Gastrocnemius medialis (tissue), 4 donors: ENCODE measurements at regions not wholly inside any gene's neighbourhood (a gene's known extent, or its start where the extent isn't known, plus 50 kb on each side); places are given as distances from the start of the nearest gene placed in this dataset.

Experiments
- ATAC-seq, 2 donors: fragments of 150-250 bp; one replicate each; pipeline ENCODE4 v1.9.1; 2016
- DNase-seq, 2 donors: peaks; one replicate each; pipeline ENCODE4 v3.0.0-alpha.2; 2019
- H3K27ac ChIP-seq, 4 donors: fragments of 200-600 bp; sonication (generic); 1 replicate in 1 of 4; 2 replicates in 3 of 4; pipeline ENCODE4 v1.5.1; 2016 to 2018; ENCODE audit warnings: mild to moderate bottlenecking in 2 of 4, moderate library complexity in 1 of 4
- H3K27me3 ChIP-seq, 3 donors: fragments of 200-600 bp; sonication (generic) in 2 of 3; 1 replicate in 1 of 3; 2 replicates in 2 of 3; pipeline versions ENCODE4 v1.5.1 to v1.6.0; 2016 to 2019; ENCODE audit warnings: mild to moderate bottlenecking in 1 of 3, moderate library complexity in 1 of 3
- H3K36me3 ChIP-seq, 2 donors: fragments of 200-600 bp; sonication (generic) in 1 of 2; one replicate each; pipeline ENCODE4 v1.5.1; 2017 to 2018
- H3K4me1 ChIP-seq, 2 donors: fragments of 200-600 bp; sonication (generic) in 1 of 2; one replicate each; pipeline ENCODE4 v1.5.1; 2016 to 2017; ENCODE audit warnings: mild to moderate bottlenecking in 2 of 2
- H3K4me3 ChIP-seq, 4 donors: fragments of 200-600 bp; sonication (generic) in 3 of 4; 1 replicate in 1 of 4; 2 replicates in 3 of 4; pipeline ENCODE4 v1.5.1; 2016 to 2019; ENCODE audit warnings: mild to moderate bottlenecking in 2 of 4
- H3K9me3 ChIP-seq, 3 donors: fragments of 200-600 bp; sonication (generic) in 2 of 3; 1 replicate in 1 of 3; 2 replicates in 2 of 3; pipeline ENCODE4 v1.5.1; 2016 to 2019
- CTCF ChIP-seq, 5 experiments: fragments of 450-650 bp in 3 of 5; fragments of 200-600 bp in 2 of 5; sonication (generic) in 2 of 5; IDR thresholded peaks in 4 of 5; conservative IDR thresholded peaks in 1 of 5; 1 replicate in 4 of 5; 2 replicates in 1 of 5; pipeline ENCODE4 v1.5.1; 2016 to 2019; ENCODE audit warnings: antibody characterized with exemption in 5 of 5, mild to moderate bottlenecking in 3 of 5, moderate library complexity in 3 of 5
- POLR2A ChIP-seq, 2 donors: fragments of 450-650 bp; IDR thresholded peaks; one replicate each; pipeline ENCODE4 v1.6.1; 2017; ENCODE audit warnings: antibody characterized with exemption in 2 of 2, mild to moderate bottlenecking in 2 of 2, moderate library complexity in 2 of 2
- in situ Hi-C, 4 donors: fragments of 200-750 bp; cut with MboI; loops; one replicate each; pipeline versions ENCODE4 v1.15.0 to v1.8.0; 2017; ENCODE audit warnings: low sequenced_read_pairs in 4 of 4
- intact Hi-C: fragments of 100-400 bp; cut with DNase I; formaldehyde crosslinking; loops from one replicate; pipeline ENCODE4 v1.15.1; 2023; ENCODE audit warnings: low total_unique reads

- ATAC-seq: no peak
- no peaks in the 10 kb centered on the region for H3K27me3 ChIP-seq
- in situ Hi-C loops (no loop called here), intact Hi-C loops (no loop called here)
- no peak overlapping the region for H3K27ac ChIP-seq
- TF ChIP-seq CTCF (IDR thresholded peaks at IDR 0.05 in 4 of 5, conservative IDR thresholded peaks at IDR 0.05 in 1 of 5) (no peak), POLR2A (IDR thresholded peaks at IDR 0.05) (no peak)
- no peaks in the 10 kb centered on the region for H3K9me3 ChIP-seq
- no peak for DNase-seq
- no peaks in the 10 kb centered on the region for H3K4me1 ChIP-seq
- no peaks in the 10 kb centered on the region for H3K36me3 ChIP-seq
- H3K4me3 ChIP-seq: no peak overlapping the region
Measured at GRCh38 chr2:41716497-41716896, 331.3 kb upstream of the PKDCC start.

GRCh38 chr2:41717839-41718238 lies 330.0 kb upstream of the PKDCC start:
- Histone ChIP-seq H3K9me3 (no peaks in the 10 kb centered on the region), H3K27ac (no peak overlapping the region), H3K4me3 (no peak overlapping the region), H3K27me3 (no peaks in the 10 kb centered on the region), H3K4me1 (peaks cover 0 to 3% of the 10 kb centered on the region in 2 donors), H3K36me3 (no peaks in the 10 kb centered on the region)
- intact Hi-C loops: no loop called here
- TF ChIP-seq POLR2A (IDR thresholded peaks at IDR 0.05): no peak
- TF ChIP-seq CTCF (IDR thresholded peaks at IDR 0.05 in 4 of 5, conservative IDR thresholded peaks at IDR 0.05 in 1 of 5): no peak
- ATAC-seq (no peak), DNase-seq (no peak)
- in situ Hi-C loops: no loop called here

- H3K27ac ChIP-seq: no peak overlapping the region
- intact Hi-C loops (no loop called here), in situ Hi-C loops (no loop called here)
- no peak for DNase-seq
- no peak overlapping the region for H3K4me3 ChIP-seq
- H3K36me3 ChIP-seq: no peaks in the 10 kb centered on the region
- H3K4me1 ChIP-seq: peaks cover 0 to 4% of the 10 kb centered on the region in 2 donors
- no peaks in the 10 kb centered on the region for H3K27me3 ChIP-seq
- no peak for ATAC-seq
- no peaks in the 10 kb centered on the region for H3K9me3 ChIP-seq
- TF ChIP-seq CTCF (IDR thresholded peaks at IDR 0.05 in 4 of 5, conservative IDR thresholded peaks at IDR 0.05 in 1 of 5): no peak
- no peak for TF ChIP-seq POLR2A (IDR thresholded peaks at IDR 0.05)
Measured at GRCh38 chr2:41718705-41719104, 329.1 kb upstream of the PKDCC start.

- intact Hi-C loops (no loop called here), in situ Hi-C loops (no loop called here)
- no peaks in the 10 kb centered on the region for H3K27me3 ChIP-seq
- no peak for TF ChIP-seq POLR2A (IDR thresholded peaks at IDR 0.05)
- TF ChIP-seq CTCF (IDR thresholded peaks at IDR 0.05 in 4 of 5, conservative IDR thresholded peaks at IDR 0.05 in 1 of 5): no peak
- H3K9me3 ChIP-seq: no peaks in the 10 kb centered on the region
- peaks cover 0 to 4% of the 10 kb centered on the region in 2 donors for H3K4me1 ChIP-seq
- H3K4me3 ChIP-seq: peak overlapping the region in 1 of 4 donors; percentile 23
- H3K36me3 ChIP-seq: no peaks in the 10 kb centered on the region
- H3K27ac ChIP-seq: peak overlapping the region in 2 of 4 donors; percentile 19 to 20
- no peak for ATAC-seq
- DNase-seq: no peak
Measured at GRCh38 chr2:41719756-41720155, 328.1 kb upstream of the PKDCC start.
